HG03064 (cell line): ENCODE measurements at regions not wholly inside any gene's neighbourhood (a gene's known extent, or its start where the extent isn't known, plus 50 kb on each side); places are given as distances from the start of the nearest gene placed in this dataset.

ENCODE experiments used
- ATAC-seq: cut with Tn5 transposase; IDR thresholded peaks from one replicate; pipeline ENCODE4 v1.9.1; 2021; ENCODE audit warnings: low read depth; ENCODE audit not compliant: unreplicated experiment

GRCh38 chr2:196344397-196344796, 173.0 kb upstream of the STK17B start:
- no peak for ATAC-seq

DNA sequence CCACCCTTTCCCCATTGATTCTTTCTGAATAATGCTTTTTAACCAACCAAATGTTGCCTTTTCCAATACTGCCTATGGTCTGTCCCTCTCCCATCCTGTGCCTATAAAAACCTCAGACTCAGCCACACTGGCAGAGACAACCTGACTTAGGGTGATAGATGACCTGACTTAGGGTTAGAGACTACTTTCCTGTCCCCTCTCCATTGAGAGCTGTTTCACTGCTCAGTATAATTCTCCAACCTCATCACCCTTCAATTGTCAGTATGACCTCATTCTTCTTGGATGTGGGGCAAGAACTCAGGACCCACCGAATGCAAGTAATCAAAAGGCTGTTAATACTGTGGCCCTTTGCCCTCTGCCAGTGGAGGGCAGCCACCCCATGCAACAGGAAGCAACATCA, 182.3 kb upstream of the STK17B start:
- no peak for ATAC-seq

GRCh38 chr2:196354186-196354585, 182.8 kb upstream of the STK17B start:
- ATAC-seq: no peak

GRCh38 chr2:196356332-196356731, 185.0 kb upstream of the STK17B start:
- no peak for ATAC-seq

DNA sequence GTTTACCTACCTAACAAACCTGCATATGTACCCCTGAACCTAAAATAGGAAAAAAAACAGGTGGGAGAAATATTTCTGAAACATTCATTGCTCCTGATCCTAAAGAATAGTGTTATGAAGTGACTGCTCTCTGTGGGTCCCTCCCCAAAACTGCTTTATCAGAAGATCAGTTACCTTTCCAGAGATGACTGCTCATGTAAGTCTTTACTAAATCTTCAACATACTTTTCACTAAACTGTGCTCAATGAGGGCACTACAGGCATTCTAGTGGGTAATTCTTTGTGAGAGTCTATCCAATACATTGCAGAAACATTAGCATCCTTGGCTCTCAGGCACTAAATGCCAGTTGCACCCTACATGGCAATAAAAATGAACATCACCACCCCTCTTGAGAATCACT, 189.3 kb upstream of the STK17B start:
- no peak for ATAC-seq

DNA sequence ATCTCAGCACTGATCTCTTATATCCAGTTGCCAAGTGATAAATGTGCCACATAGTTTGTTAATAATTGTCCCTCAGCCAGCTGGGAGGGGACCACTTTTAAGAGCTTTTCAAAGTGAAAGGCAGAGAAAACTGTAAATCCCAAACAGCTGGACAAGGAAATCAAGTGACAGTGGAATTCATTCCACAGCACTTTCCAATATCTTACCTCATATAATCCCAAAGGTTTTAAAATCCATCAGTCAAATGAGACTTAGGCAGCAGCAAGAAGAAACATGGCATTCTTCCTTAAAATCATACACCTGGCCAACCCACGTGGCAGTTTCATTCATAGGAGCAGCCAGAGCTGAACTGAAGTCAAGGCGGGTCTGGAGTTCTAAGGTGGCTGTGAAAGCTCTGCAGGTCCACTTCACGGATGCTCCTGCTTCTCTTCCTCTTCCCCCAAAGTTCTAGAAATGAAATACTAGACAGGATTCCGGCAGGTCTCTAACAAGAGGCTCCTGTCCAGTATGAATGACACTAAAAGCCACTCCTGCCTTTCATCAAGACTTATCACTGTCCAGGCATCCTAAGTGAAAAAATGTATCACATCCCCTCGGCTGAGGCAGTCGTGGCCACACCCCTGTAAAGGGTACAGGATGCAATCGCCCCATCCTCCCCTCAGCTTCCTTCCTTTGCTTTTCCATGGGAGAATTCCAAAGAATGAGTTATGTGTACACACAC, 190.4 kb upstream of the STK17B start:
- no peak for ATAC-seq

GRCh38 chr2:196362973-196363549, 191.7 kb upstream of the STK17B start:
- ATAC-seq: no peak

DNA sequence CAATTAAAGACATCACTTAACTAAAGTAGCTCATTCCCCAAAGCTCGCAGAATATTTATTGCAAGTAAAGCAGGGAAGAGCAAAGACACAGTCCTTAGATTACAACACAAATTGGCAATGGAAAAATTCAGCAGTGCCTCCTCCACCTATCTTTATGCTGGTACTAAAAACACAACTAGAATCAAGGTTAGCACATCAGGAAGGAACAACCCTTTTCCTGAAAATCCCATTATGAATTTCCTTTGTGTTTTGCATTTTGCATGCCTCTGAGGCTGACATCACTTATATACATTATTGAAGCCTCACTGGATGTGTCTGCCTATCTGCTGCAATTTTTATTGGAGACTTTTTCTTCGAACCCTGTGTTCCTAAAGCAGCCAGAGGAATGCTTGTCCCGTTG, 193.8 kb upstream of the STK17B start:
- no peak for ATAC-seq

GRCh38 chr2:196365923-196366322, 194.5 kb upstream of the STK17B start:
- ATAC-seq: no peak

- no peak for ATAC-seq
These were observed 196.3 kb upstream of the STK17B start for GRCh38 chr2:196367633-196368032.

- no peak for ATAC-seq
These were observed 197.3 kb upstream of the STK17B start for GRCh38 chr2:196368546-196369225.

DNA sequence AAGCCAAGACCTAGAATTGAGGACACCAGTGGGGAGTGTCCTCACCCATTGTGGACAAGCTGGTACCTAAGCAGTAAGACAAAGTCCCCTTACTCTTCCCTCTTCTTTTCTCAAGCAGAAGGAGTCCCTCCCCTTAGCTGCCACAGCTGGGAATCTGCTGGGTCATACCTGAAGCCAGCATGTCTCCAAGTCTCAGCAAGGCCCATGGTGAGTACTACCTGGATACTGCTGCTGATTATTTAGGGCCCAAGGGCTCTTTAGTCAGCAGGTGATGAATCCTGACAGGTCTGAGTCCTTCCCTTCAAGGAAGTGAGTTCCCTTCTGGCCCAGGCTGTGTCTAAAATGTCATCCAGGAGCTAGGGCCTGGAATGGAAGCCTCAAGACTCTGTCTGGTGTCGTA, 198.6 kb upstream of the STK17B start:
- no peak for ATAC-seq

GRCh38 chr2:196370381-196370780, 199.0 kb upstream of the STK17B start:
- no peak for ATAC-seq

DNA sequence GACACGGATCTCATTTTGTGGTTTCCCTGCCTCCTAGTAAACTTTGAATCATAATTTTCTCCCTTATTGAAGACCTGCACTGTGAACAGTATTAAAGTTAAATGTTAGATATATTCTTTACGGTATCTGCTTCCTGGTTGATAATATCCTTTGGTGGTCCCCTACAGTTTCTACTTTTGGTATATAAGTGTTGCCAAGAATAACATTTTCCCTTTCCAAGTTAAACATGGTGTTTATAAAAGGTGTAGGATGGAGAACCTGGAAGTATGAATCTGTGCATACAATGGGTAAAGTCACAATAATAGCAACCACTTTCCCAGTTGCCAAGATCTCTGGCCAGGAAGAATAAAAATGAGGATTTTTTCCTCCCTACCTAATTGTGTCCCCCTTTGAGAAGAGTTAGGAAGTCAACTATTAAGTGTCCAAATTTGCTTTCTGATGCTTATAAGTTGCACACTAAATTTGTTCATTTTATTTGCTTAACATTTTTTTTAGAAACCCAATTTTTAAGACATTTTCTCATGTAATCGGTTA, 201.0 kb upstream of the STK17B start:
- no peak for ATAC-seq

DNA sequence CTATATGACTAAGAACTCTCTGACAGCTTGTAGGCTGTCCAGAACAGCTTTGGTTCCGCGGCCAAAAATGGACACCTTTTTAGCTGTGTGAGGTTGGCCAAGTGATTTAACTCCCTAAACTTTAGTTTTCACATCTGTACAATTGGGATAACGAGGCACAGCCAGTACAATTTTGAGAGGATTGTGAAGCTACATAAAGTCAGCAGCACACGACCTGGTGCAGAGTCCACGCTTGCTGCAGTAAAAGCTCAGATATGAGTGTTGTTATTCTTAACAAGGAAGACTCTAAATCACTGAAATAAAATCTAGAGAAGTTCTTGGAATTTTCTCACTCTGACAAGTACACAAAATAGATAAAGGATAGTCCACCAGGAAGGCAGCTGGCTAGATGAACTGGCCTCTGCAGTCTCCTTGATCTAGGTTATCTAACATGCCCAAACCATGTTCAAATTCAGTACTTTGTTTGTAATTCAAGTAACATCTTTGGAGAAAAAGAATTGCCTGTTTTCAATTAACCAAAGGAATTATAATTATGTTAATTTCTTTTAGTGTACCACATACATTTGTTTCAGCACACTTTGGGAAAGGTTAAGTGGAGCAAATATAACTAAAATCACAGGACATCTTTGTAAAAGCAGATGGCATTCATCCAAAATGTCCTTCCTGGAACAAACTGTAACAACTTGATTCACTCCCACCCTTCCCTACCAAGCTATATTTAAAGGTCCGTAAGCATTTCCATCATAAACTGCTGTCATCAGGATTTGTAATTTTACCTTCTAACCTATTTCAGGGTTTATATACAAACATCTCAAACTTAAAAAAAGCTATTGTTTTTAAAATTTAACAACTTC, 201.7 kb upstream of the STK17B start:
- ATAC-seq: no peak

DNA sequence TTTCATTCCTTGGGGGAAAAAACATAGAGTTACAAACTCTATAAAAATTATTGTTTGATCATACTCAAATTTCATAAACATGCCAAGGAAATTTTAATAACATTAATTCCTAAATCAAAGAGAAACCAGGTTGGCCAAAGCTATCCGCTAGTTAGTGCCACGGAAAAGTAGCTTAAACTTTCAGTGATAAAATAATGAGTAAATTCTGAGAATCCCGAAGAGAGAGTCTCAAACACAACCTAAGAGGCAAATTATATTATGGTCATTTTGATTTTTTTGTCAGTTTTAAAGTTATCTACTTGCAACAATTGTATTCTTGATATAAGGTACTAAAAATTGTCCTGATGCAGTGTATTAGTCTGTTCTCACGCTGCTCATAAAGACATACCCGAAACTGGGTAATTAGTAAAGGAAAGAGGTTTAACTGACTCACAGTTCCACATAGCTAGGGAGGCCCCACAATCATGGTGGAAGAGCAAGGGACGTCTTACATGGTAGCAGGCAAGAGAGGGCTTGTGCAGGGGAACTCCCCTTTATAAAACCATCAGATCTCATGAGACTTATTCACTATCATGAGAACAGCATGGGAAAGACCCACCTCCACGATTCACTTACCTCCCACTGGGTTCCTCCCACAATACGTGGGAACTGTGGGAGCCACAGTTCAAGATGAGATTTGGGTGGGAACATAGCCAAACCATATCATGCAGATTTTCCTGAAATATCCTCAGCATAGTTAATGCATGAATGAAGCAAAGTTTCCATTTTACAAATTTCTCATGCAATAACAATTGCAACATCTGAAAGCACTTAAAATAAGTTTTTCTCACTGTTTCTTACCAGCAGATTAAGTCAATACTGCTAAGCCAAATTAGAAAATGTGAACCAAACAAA, 205.9 kb upstream of the STK17B start:
- peak; percentile 62 for ATAC-seq

- no peak for ATAC-seq
These were observed 208.2 kb upstream of the STK17B start for GRCh38 chr2:196379600-196379999.

DNA sequence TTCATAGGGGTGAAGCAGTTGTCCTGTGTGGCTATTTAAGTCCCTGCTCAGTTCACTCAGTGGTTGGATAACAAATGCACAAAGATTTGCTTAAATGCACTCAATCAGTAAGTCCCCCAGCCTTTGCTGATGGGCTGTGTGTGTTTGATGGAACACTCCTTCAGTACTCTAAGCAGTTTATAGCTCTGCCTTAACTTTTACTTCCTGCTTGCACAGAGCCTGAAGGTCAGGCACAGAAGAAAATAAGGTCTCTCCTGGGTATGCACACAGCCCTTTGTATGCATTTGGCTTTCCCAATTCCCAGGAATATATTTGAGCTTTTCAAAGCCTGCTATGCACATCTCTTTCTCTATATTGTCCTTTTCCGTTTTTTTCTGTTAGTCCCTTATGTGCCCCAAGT, 208.7 kb upstream of the STK17B start:
- no peak for ATAC-seq

- ATAC-seq: no peak
These were observed 209.2 kb upstream of the STK17B start for GRCh38 chr2:196380575-196380974.

DNA sequence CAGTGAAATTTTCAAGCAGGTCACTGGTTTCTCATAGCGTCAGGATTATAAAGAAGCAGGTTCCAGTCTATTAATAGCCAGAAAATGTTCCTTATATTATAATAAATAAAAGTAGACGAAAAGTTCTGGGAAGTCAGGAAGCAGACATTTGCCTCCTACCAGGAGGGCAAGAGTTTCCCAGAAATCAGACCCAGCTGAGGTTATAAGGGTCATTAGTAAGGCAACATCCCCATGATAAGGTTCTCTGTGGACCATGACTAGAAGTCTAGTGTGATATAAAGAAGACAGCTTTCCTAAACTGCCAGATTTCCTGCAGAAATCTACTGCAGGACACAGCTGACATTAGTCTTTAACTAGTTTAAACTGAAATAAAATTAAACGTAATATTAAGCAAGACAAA, 210.1 kb upstream of the STK17B start:
- no peak for ATAC-seq
